NCI-H1694 (cell line): ENCODE measurements at regions not wholly inside any gene's neighbourhood (a gene's known extent, or its start where the extent isn't known, plus 50 kb on each side); places are given as distances from the start of the nearest gene placed in this dataset.

Source experiments
- DNase-seq: peaks from one replicate; lab custom pipeline; 2025; lab: John Stamatoyannopoulos, UW

- no peak for DNase-seq
Observed at GRCh38 chr14:63781686-63782085, 53.8 kb upstream of the SGPP1 start.

- no peak for DNase-seq
Observed at GRCh38 chr14:63782683-63783389, 55.0 kb upstream of the SGPP1 start.

GRCh38 chr14:63788011-63788933 lies 60.4 kb upstream of the SGPP1 start:
- no peak for DNase-seq

- DNase-seq: no peak
Observed at GRCh38 chr14:63793376-63793775, 59.4 kb upstream of the SYNE2 start.

GRCh38 chr14:63795532-63795931 lies 57.3 kb upstream of the SYNE2 start:
- DNase-seq: no peak

GRCh38 chr14:63800083-63800482 lies 52.7 kb upstream of the SYNE2 start:
- DNase-seq: no peak

- DNase-seq: peak; percentile 79
Observed at GRCh38 chr14:63800651-63801375, 52.0 kb upstream of the SYNE2 start.
